ENCODE measurements at regions not wholly inside any gene's neighbourhood (a gene's known extent, or its start where the extent isn't known, plus 50 kb on each side); places are given as distances from the start of the nearest gene placed in this dataset.

DNA sequence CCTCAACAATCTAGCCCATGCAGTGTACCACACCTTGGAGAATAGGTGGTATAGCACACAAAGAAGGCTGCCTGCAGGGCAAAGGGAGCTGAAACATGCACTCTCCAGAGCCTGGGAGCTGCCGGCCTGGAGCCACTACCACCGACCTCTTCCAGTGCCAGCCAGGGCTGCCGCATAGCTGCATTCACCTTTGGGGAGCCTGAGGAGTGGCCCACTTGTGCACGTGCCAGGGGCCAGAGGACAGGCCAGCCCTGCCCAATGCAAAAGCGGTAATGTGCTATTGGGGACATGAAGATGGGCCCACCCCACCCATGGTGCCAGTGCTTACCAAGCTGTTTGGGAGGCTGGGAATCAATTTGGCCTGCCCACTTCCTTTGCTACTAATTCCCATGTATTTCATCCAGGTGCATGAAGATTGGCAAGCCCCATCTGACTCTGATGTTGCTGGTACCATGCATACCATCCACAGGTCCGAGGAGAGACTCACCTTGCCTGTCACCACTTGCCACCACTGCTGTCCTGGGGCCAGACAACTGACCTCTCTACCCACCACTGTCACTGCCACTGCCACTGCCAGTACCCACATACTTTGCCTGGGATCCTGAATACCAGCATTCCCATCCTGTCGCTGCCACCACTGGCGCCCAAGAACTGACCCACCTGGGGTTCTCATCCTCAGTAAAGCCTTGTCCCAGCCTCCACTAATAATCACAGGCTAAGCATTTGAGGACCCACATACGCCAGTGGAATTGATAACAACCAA lies 506.9 kb downstream of the MAGEB5 start:
- TF ChIP-seq POLR2AphosphoS5 (IDR thresholded peaks at IDR 0.05) (no peak), EP300 (IDR thresholded peaks at IDR 0.05) (no peak), POLR2A (IDR thresholded peaks at IDR 0.05) (no peak)
- TF ChIP-seq, protein P1, sequence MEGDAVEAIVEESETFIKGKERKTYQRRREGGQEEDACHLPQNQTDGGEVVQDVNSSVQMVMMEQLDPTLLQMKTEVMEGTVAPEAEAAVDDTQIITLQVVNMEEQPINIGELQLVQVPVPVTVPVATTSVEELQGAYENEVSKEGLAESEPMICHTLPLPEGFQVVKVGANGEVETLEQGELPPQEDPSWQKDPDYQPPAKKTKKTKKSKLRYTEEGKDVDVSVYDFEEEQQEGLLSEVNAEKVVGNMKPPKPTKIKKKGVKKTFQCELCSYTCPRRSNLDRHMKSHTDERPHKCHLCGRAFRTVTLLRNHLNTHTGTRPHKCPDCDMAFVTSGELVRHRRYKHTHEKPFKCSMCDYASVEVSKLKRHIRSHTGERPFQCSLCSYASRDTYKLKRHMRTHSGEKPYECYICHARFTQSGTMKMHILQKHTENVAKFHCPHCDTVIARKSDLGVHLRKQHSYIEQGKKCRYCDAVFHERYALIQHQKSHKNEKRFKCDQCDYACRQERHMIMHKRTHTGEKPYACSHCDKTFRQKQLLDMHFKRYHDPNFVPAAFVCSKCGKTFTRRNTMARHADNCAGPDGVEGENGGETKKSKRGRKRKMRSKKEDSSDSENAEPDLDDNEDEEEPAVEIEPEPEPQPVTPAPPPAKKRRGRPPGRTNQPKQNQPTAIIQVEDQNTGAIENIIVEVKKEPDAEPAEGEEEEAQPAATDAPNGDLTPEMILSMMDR (IDR thresholded peaks at IDR 0.05): no peak
- H3K36me3 ChIP-seq: no peaks in the 10 kb centered on the region
- intact Hi-C loops (cut with DNase I; ENCODE audit: low total_unique reads): no loop called here
- no peak overlapping the region for H3K4me3 ChIP-seq
- DNase-seq: no peak
- no peaks in the 10 kb centered on the region for H3K27me3 ChIP-seq
- no peaks in the 10 kb centered on the region for H3K9me3 ChIP-seq
- no peaks in the 10 kb centered on the region for H3K4me1 ChIP-seq
- no peak overlapping the region for H3K27ac ChIP-seq
- WGBS, 5 donors: 68 to 93% (median 87%) methylated on average over 1 to 9 of the region's 9 CpGs

DNA sequence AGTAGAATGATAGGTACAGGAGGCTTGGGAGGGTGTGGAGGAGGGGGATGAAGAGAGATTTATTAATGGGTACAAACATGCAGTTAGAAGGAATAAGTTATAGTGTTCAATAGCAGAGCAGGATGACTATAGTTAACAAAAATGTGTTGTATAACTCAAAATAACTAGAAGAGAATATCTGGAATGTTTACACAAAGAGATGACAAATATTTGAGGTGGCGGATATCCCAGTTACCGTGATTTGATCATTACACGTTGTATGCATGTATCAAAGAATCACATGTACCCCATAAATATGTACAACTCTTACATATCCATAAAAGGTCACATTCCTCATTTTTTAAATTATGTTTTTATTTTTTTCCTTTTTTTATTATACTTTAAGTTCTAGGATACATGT lies 456.6 kb downstream of the MAGEB5 start:
- no peaks in the 10 kb centered on the region for H3K9me3 ChIP-seq
- TF ChIP-seq POLR2A (IDR thresholded peaks at IDR 0.05): no peak
- H3K36me3 ChIP-seq: no peaks in the 10 kb centered on the region
- no peak overlapping the region for H3K27ac ChIP-seq
- 50 to 64% (median 52%) methylated on average over 3 of the region's 3 CpGs for WGBS, 5 donors
- no peaks in the 10 kb centered on the region for H3K4me1 ChIP-seq
- H3K4me3 ChIP-seq: no peak overlapping the region
- intact Hi-C loops (cut with DNase I; ENCODE audit: low total_unique reads): no loop called here
- no peak for DNase-seq
- no peaks in the 10 kb centered on the region for H3K27me3 ChIP-seq

DNA sequence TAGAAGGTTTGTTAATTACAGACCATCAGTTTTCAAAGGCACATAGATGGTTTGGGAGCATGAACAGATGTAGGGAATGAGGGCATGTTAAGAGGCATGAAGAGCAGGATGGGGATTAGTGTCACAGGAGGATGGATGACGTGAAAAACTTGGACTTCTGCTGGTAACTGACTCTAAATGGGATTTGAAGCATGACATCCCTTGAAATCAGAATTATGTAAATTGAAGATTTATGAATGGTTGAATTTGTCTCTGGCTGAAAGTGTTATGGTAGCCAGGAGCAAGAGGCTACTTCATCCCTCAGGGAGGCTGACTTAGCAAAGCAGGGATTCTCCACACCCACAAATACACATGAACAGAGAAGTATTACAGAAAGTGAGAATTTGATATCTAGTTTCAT lies 454.6 kb downstream of the MAGEB5 start:
- WGBS, 5 donors: 31 to 60% (median 52%) methylated on average over 1 of the region's 1 CpG
- Histone ChIP-seq H3K4me1 (no peaks in the 10 kb centered on the region), H3K9me3 (no peaks in the 10 kb centered on the region), H3K27ac (no peak overlapping the region), H3K4me3 (no peak overlapping the region), H3K27me3 (no peaks in the 10 kb centered on the region), H3K36me3 (no peaks in the 10 kb centered on the region)
- no peak for DNase-seq
- intact Hi-C loops (cut with DNase I; ENCODE audit: low total_unique reads): no loop called here
- TF ChIP-seq POLR2AphosphoS5 (IDR thresholded peaks at IDR 0.05): no peak
- no peak for TF ChIP-seq EP300 (IDR thresholded peaks at IDR 0.05)
- no peak for TF ChIP-seq POLR2A (IDR thresholded peaks at IDR 0.05)
- TF ChIP-seq, protein P1 (IDR thresholded peaks at IDR 0.05): no peak

DNA sequence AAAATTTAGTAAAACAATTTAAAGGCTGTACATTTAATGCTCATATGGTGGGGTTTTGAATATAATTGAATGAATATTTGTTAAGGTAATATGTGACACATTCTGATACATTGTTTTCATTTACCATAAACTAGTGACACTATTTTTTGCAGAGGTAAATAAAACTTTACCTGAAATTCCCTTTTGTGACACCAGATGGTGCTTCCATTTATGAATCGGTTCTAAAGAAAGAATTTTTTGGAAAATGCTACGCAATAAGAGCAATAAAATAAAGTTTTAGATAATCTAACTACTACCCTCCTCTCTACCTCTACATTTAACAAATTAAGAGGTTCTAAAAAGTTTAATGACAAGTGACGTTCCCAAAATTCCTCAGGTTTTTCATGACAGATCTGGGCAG lies 448.9 kb downstream of the MAGEB5 start:
- H3K27me3 ChIP-seq: no peaks in the 10 kb centered on the region
- H3K4me3 ChIP-seq: no peak overlapping the region
- no peaks in the 10 kb centered on the region for H3K9me3 ChIP-seq
- intact Hi-C loops (cut with DNase I; ENCODE audit: low total_unique reads): no loop called here
- no peak for DNase-seq
- no peaks in the 10 kb centered on the region for H3K4me1 ChIP-seq
- TF ChIP-seq POLR2A (IDR thresholded peaks at IDR 0.05): no peak
- TF ChIP-seq, protein P1 (IDR thresholded peaks at IDR 0.05): no peak
- no peak for TF ChIP-seq POLR2AphosphoS5 (IDR thresholded peaks at IDR 0.05)
- TF ChIP-seq EP300 (IDR thresholded peaks at IDR 0.05): no peak
- no peaks in the 10 kb centered on the region for H3K36me3 ChIP-seq
- H3K27ac ChIP-seq: no peak overlapping the region
- 72 to 95% (median 79%) methylated on average over 3 of the region's 3 CpGs for WGBS, 5 donors

DNA sequence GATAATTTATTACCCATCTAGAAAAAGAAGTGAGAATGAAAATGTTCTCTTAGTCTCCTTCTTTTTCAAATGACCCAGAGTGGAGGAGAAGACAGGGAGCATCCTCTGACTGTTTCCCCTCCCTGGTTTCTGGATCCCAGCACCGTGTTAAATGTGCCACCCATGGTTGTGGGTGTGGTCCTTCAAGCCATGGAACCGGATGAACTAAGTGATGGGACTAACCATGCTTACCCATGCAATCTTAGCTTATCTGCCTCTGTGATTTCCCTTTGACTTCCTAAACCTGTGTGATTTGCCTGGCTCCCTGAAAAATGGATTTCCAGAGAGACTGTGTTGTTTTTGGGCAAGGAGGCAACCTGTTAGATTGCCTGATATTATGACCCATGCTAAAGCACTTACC lies 437.1 kb downstream of the MAGEB5 start:
- 81 to 92% (median 87%) methylated on average over 2 of the region's 2 CpGs for WGBS, 5 donors
- Histone ChIP-seq H3K4me3 (no peak overlapping the region), H3K9me3 (peaks cover 0 to 41% (median 26%) of the 10 kb centered on the region in 4 donors), H3K27ac (no peak overlapping the region), H3K4me1 (no peaks in the 10 kb centered on the region), H3K36me3 (no peaks in the 10 kb centered on the region), H3K27me3 (no peaks in the 10 kb centered on the region)
- no peak for TF ChIP-seq POLR2A (IDR thresholded peaks at IDR 0.05)
- TF ChIP-seq POLR2AphosphoS5 (IDR thresholded peaks at IDR 0.05): no peak
- TF ChIP-seq EP300 (IDR thresholded peaks at IDR 0.05): no peak
- TF ChIP-seq, protein P1 (IDR thresholded peaks at IDR 0.05): no peak
- no peak for DNase-seq
- intact Hi-C loops (cut with DNase I; ENCODE audit: low total_unique reads): no loop called here
